ENCODE measurements at regions not wholly inside any gene's neighbourhood (a gene's known extent, or its start where the extent isn't known, plus 50 kb on each side); places are given as distances from the start of the nearest gene placed in this dataset.
"Not testable (repeated sequence)": the region's sequence is repeated elsewhere in the genome, so short reads cannot be mapped to it uniquely, and the experiment has no call there.

- Histone ChIP-seq H3K4me2 (ENCODE audit: low read length) (no peak overlapping the region), H2AK5ac (ENCODE audit: low read length) (no peak overlapping the region), H4K8ac (ENCODE audit: low read depth, low read length) (no peak overlapping the region), H3K79me2 (ENCODE audit: control insufficient read depth, insufficient read depth, low read length, poor library complexity) (peaks cover 2% of the 10 kb centered on the region), H2BK120ac (ENCODE audit: insufficient read depth, low read length, poor library complexity) (no peak overlapping the region), H3K9ac (ENCODE audit: low read length) (no peak overlapping the region), H3K27ac (ENCODE audit: low read depth, low read length) (no peak overlapping the region), H3K23ac (ENCODE audit: low read length) (no peak overlapping the region), H3K14ac (ENCODE audit: low read length) (no peak overlapping the region), H3K4me3 (ENCODE audit: low read depth, low read length) (no peak overlapping the region), H2AFZ (ENCODE audit: insufficient read depth, low read length, poor library complexity) (no peak overlapping the region), H3K4ac (ENCODE audit: low read depth, low read length) (no peak overlapping the region), H3K79me1 (ENCODE audit: low read length) (peaks cover 3% of the 10 kb centered on the region), H2BK5ac (ENCODE audit: low read depth, low read length, poor library complexity) (no peak overlapping the region), H3K36me3 (ENCODE audit: control insufficient read depth in 1 of 2, insufficient read depth in 2 of 2, low read length in 2 of 2) (no peaks in the 10 kb centered on the region), H3K27me3 (ENCODE audit: insufficient read depth, low read length) (no peaks in the 10 kb centered on the region), H3K9me3 (ENCODE audit: insufficient read depth, low read depth, low read length) (peaks cover 21% of the 10 kb centered on the region), H4K12ac (ENCODE audit: low read depth, low read length) (no peak overlapping the region), H3K18ac (ENCODE audit: low read length) (no peak overlapping the region), H2BK12ac (ENCODE audit: low read length) (no peak overlapping the region), H4K91ac (ENCODE audit: low read depth, low read length) (no peak overlapping the region), H3K4me1 (ENCODE audit: control insufficient read depth in 1 of 2, insufficient read depth in 2 of 2, low read length in 2 of 2) (peaks cover 17 to 21% of the 10 kb centered on the region in 2 experiments)
- WGBS (ENCODE audit: extremely low coverage, insufficient coverage, insufficient read length), result no CpG with 5 or more reads among the region's 5 CpGs
- DNase-seq, result no peak
Measured at GRCh38 chr6:170004585-170005210, 253.3 kb downstream of the ERMARD start.

- no peak overlapping the region for H2BK5ac ChIP-seq (ENCODE audit: low read depth, low read length, poor library complexity)
- peaks cover 21% of the 10 kb centered on the region for H3K9me3 ChIP-seq (ENCODE audit: insufficient read depth, low read depth, low read length)
- no CpG with 5 or more reads among the region's 1 CpG for WGBS (ENCODE audit: extremely low coverage, insufficient coverage, insufficient read length)
- no peak overlapping the region for H4K12ac ChIP-seq (ENCODE audit: low read depth, low read length)
- no peaks in the 10 kb centered on the region for H3K27me3 ChIP-seq (ENCODE audit: insufficient read depth, low read length)
- H3K14ac ChIP-seq (ENCODE audit: low read length), result no peak overlapping the region
- H4K8ac ChIP-seq (ENCODE audit: low read depth, low read length), result no peak overlapping the region
- H3K79me1 ChIP-seq (ENCODE audit: low read length), result peaks cover 3% of the 10 kb centered on the region
- H2AFZ ChIP-seq (ENCODE audit: insufficient read depth, low read length, poor library complexity), result no peak overlapping the region
- no peak overlapping the region for H4K91ac ChIP-seq (ENCODE audit: low read depth, low read length)
- peaks cover 2% of the 10 kb centered on the region for H3K79me2 ChIP-seq (ENCODE audit: control insufficient read depth, insufficient read depth, low read length, poor library complexity)
- no peaks in the 10 kb centered on the region for H3K36me3 ChIP-seq (ENCODE audit: control insufficient read depth in 1 of 2, insufficient read depth in 2 of 2, low read length in 2 of 2)
- H3K4ac ChIP-seq (ENCODE audit: low read depth, low read length), result no peak overlapping the region
- H3K4me1 ChIP-seq (ENCODE audit: control insufficient read depth in 1 of 2, insufficient read depth in 2 of 2, low read length in 2 of 2), result peaks cover 17 to 21% of the 10 kb centered on the region in 2 experiments
- no peak overlapping the region for H2AK5ac ChIP-seq (ENCODE audit: low read length)
- H3K27ac ChIP-seq (ENCODE audit: low read depth, low read length), result no peak overlapping the region
- H3K9ac ChIP-seq (ENCODE audit: low read length), result no peak overlapping the region
- H3K4me3 ChIP-seq (ENCODE audit: low read depth, low read length), result no peak overlapping the region
- no peak overlapping the region for H3K18ac ChIP-seq (ENCODE audit: low read length)
- no peak overlapping the region for H3K4me2 ChIP-seq (ENCODE audit: low read length)
- H2BK120ac ChIP-seq (ENCODE audit: insufficient read depth, low read length, poor library complexity), result no peak overlapping the region
- H2BK12ac ChIP-seq (ENCODE audit: low read length), result no peak overlapping the region
- H3K23ac ChIP-seq (ENCODE audit: low read length), result no peak overlapping the region
- DNase-seq, result no peak
Measured at GRCh38 chr6:170003451-170004160, 252.2 kb downstream of the ERMARD start.

GRCh38 chr6:170003027-170003426 is 251.6 kb downstream of the ERMARD start:
- no peak overlapping the region for H3K4me2 ChIP-seq (ENCODE audit: low read length)
- DNase-seq, result no peak
- H4K91ac ChIP-seq (ENCODE audit: low read depth, low read length), result no peak overlapping the region
- H3K27ac ChIP-seq (ENCODE audit: low read depth, low read length), result no peak overlapping the region
- H3K23ac ChIP-seq (ENCODE audit: low read length), result no peak overlapping the region
- no peaks in the 10 kb centered on the region for H3K79me2 ChIP-seq (ENCODE audit: control insufficient read depth, insufficient read depth, low read length, poor library complexity)
- no peak overlapping the region for H2AK5ac ChIP-seq (ENCODE audit: low read length)
- no peaks in the 10 kb centered on the region for H3K27me3 ChIP-seq (ENCODE audit: insufficient read depth, low read length)
- H2BK120ac ChIP-seq (ENCODE audit: insufficient read depth, low read length, poor library complexity), result no peak overlapping the region
- no peak overlapping the region for H2BK5ac ChIP-seq (ENCODE audit: low read depth, low read length, poor library complexity)
- no peak overlapping the region for H3K4me3 ChIP-seq (ENCODE audit: low read depth, low read length)
- H4K8ac ChIP-seq (ENCODE audit: low read depth, low read length), result no peak overlapping the region
- peaks cover 12 to 16% of the 10 kb centered on the region in 2 experiments for H3K4me1 ChIP-seq (ENCODE audit: control insufficient read depth in 1 of 2, insufficient read depth in 2 of 2, low read length in 2 of 2)
- H3K14ac ChIP-seq (ENCODE audit: low read length), result no peak overlapping the region
- H4K12ac ChIP-seq (ENCODE audit: low read depth, low read length), result no peak overlapping the region
- no peak overlapping the region for H2BK12ac ChIP-seq (ENCODE audit: low read length)
- no peaks in the 10 kb centered on the region for H3K36me3 ChIP-seq (ENCODE audit: control insufficient read depth in 1 of 2, insufficient read depth in 2 of 2, low read length in 2 of 2)
- no peaks in the 10 kb centered on the region for H3K79me1 ChIP-seq (ENCODE audit: low read length)
- no peak overlapping the region for H3K9ac ChIP-seq (ENCODE audit: low read length)
- H3K9me3 ChIP-seq (ENCODE audit: insufficient read depth, low read depth, low read length), result peaks cover 21% of the 10 kb centered on the region
- WGBS (ENCODE audit: extremely low coverage, insufficient coverage, insufficient read length), result no CpG with 5 or more reads among the region's 3 CpGs
- no peak overlapping the region for H2AFZ ChIP-seq (ENCODE audit: insufficient read depth, low read length, poor library complexity)
- H3K4ac ChIP-seq (ENCODE audit: low read depth, low read length), result no peak overlapping the region
- no peak overlapping the region for H3K18ac ChIP-seq (ENCODE audit: low read length)

GRCh38 chr6:170001782-170002181 is 250.4 kb downstream of the ERMARD start:
- H3K27me3 ChIP-seq (ENCODE audit: insufficient read depth, low read length); H3K18ac ChIP-seq (ENCODE audit: low read length); H3K9ac ChIP-seq (ENCODE audit: low read length); H3K36me3 ChIP-seq (ENCODE audit: control insufficient read depth in 1 of 2, insufficient read depth in 2 of 2, low read length in 2 of 2); H2BK120ac ChIP-seq (ENCODE audit: insufficient read depth, low read length, poor library complexity); H4K12ac ChIP-seq (ENCODE audit: low read depth, low read length); H3K4ac ChIP-seq (ENCODE audit: low read depth, low read length); H3K14ac ChIP-seq (ENCODE audit: low read length); H3K27ac ChIP-seq (ENCODE audit: low read depth, low read length); DNase-seq; H2BK12ac ChIP-seq (ENCODE audit: low read length); H3K23ac ChIP-seq (ENCODE audit: low read length); H3K79me2 ChIP-seq (ENCODE audit: control insufficient read depth, insufficient read depth, low read length, poor library complexity); H3K4me2 ChIP-seq (ENCODE audit: low read length); H4K91ac ChIP-seq (ENCODE audit: low read depth, low read length); H3K79me1 ChIP-seq (ENCODE audit: low read length); H4K8ac ChIP-seq (ENCODE audit: low read depth, low read length); H3K4me3 ChIP-seq (ENCODE audit: low read depth, low read length); H2BK5ac ChIP-seq (ENCODE audit: low read depth, low read length, poor library complexity); H2AFZ ChIP-seq (ENCODE audit: insufficient read depth, low read length, poor library complexity); H3K4me1 ChIP-seq (ENCODE audit: control insufficient read depth in 1 of 2, insufficient read depth in 2 of 2, low read length in 2 of 2); H2AK5ac ChIP-seq (ENCODE audit: low read length): not testable (repeated sequence)
- H3K9me3 ChIP-seq (ENCODE audit: insufficient read depth, low read depth, low read length), result peaks cover 22% of the 10 kb centered on the region

Data from trophoblast cell (in vitro differentiated cells and primary cell).